ENCODE measurements at regions not wholly inside any gene's neighbourhood (a gene's known extent, or its start where the extent isn't known, plus 50 kb on each side); places are given as distances from the start of the nearest gene placed in this dataset.

DNA sequence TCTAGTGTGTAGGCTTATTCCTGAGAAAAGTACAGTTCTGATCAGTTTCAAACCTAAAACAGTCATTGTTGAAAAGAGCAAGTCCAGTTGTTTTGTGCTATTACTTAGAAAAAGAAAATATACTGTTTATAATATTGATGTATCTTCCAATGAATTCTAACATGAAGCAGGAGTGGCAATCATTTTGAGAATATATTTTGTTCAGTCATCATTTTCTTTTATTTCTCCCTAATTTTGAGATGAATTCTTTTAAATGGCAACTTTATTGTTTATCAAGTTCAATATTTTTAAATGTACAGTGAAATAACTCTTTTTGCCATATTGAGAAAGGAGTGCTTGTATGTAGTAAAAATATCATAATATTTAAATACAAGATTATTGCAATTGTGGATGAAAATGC is 862.2 kb upstream of the MDGA2 start:
- no peak for FAIRE-seq
- TF ChIP-seq, protein P1, sequence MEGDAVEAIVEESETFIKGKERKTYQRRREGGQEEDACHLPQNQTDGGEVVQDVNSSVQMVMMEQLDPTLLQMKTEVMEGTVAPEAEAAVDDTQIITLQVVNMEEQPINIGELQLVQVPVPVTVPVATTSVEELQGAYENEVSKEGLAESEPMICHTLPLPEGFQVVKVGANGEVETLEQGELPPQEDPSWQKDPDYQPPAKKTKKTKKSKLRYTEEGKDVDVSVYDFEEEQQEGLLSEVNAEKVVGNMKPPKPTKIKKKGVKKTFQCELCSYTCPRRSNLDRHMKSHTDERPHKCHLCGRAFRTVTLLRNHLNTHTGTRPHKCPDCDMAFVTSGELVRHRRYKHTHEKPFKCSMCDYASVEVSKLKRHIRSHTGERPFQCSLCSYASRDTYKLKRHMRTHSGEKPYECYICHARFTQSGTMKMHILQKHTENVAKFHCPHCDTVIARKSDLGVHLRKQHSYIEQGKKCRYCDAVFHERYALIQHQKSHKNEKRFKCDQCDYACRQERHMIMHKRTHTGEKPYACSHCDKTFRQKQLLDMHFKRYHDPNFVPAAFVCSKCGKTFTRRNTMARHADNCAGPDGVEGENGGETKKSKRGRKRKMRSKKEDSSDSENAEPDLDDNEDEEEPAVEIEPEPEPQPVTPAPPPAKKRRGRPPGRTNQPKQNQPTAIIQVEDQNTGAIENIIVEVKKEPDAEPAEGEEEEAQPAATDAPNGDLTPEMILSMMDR (IDR thresholded peaks at IDR 0.05; ENCODE audit: insufficient read depth, missing control alignments) = no peak
- no peak for DNase-seq (ENCODE audit: insufficient read length, low spot score)

DNA sequence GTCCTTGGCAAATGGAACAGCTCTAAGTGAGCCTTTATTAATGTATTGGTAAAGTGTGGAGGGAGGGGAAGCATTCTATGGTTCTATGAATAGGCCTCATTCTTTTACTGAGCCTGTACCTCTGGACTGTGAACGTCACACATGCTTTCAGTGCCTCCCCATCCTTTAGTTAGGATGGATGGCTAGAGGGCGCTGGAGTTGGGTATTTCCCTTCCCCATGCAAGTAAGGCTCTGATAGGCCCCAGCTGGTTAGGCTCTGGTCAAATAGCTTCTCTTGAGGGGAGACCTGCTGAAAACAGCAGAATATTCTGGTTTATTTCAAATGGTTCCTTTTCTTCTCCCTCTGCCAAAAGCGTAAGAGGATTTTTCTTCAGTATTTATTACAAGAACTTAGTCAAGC is 860.9 kb upstream of the MDGA2 start:
- DNase-seq (ENCODE audit: insufficient read length, low spot score) (no peak), FAIRE-seq (no peak)
- TF ChIP-seq, protein P1 (IDR thresholded peaks at IDR 0.05; ENCODE audit: insufficient read depth, missing control alignments) = no peak

DNA sequence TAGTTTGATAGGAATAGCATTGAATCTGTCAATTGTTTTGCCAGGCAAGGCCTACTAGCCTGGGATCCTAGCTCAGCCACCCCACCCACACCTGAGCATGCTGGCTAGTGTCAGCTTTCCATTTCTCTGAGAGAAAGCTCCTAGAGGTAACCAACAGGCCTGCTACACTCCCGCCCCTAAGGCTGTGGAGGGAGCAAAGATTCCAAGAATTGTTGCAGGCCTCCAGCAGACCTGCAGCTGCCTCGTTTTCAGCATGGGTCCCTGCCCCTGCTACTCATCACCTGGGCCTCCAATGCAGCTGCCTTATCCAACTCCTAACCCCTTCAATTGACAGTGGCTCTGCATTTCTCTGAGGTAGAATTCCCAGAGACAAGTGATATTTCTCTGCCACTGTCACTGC is 852.4 kb upstream of the MDGA2 start:
- TF ChIP-seq, protein P1 (IDR thresholded peaks at IDR 0.05; ENCODE audit: insufficient read depth, missing control alignments) = no peak
- FAIRE-seq = no peak

DNA sequence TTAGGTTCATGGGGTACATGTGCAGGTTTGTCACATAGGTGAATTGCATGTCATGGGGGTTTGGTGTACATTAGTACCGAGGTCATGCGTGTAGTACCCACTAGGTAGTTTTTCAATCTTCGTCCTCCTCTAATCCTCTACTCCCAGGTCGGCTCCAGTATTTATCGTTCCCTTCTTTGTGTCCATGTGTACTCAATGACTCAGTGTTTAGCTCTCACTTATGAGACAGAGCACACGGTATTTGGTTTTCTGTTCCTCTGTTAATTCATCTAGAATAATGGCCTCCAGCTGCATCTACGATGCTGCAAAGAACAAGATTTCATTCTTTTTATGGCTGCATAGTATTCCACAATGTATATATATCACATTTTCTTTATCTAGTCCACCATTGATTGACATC is 850.9 kb upstream of the MDGA2 start:
- no peak for FAIRE-seq
- DNase-seq (ENCODE audit: insufficient read length, low spot score) = no peak
- TF ChIP-seq, protein P1 (IDR thresholded peaks at IDR 0.05; ENCODE audit: insufficient read depth, missing control alignments) = no peak

More for the DNA sequence above, 852.4 kb upstream of the MDGA2 start:
- no peak for DNase-seq (ENCODE audit: insufficient read length, low spot score)

DNA sequence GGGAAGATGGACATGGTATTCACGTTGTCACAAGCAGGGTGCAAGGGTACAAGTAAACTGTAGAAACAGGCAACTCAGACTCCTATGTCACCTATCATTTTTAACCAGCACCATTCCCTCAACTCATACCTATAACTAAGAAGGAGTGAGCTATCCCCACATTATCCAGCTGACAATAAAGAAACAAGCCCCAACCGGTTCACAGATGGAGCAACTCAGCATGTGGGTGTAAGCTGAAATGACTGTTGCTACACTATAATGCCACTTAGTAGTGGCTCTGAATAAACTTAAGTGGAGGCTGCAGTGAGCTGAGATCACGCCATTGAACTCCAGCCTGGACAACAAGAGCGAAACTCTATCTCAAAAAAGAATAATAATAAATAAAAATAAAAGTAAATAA is 829.5 kb upstream of the MDGA2 start:
- TF ChIP-seq, protein P1 (IDR thresholded peaks at IDR 0.05; ENCODE audit: insufficient read depth, missing control alignments) = no peak
- DNase-seq (ENCODE audit: insufficient read length, low spot score) = no peak
- no peak for FAIRE-seq

DNA sequence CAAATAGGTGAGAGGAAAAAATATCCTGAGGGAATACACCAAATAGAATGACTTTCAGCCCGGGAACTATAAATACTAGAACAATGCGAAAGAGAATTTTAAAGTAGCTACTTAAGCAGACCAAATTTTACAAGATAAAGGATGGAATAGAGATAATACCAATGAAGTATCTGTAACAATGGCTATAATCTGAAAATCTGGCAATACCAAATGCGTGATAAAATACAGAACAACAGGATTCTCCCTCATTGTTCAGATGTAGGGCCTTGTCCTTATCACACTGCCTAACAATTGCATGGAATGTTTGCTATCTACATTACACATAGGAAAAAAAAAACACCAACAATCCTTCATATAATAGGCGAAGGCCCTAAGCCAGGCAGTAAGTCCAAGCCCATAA is 815.4 kb upstream of the MDGA2 start:
- FAIRE-seq (no peak), DNase-seq (ENCODE audit: insufficient read length, low spot score) (no peak)
- TF ChIP-seq, protein P1 (IDR thresholded peaks at IDR 0.05; ENCODE audit: insufficient read depth, missing control alignments) = no peak

DNA sequence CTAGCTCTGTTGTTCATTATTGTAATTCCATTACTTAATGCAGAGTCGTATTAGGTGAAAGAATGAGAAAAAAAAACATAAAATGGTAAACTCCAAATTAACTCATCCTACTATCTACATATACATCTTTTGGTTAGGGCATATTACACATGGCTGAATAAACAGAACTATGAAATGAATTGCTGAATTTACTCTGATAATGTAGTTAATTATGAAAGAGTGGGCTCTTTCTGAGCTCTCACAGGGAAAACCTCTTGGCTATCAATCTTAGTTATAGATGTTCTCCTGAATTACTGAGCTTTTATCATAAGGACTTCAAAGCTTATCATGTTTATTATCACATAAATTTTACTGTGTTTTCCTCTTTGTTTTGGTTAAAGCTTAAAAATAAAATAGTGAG is 798.5 kb upstream of the MDGA2 start:
- TF ChIP-seq, protein P1 (IDR thresholded peaks at IDR 0.05; ENCODE audit: insufficient read depth, missing control alignments) = no peak
- no peak for DNase-seq (ENCODE audit: insufficient read length, low spot score)
- FAIRE-seq = no peak
